CD4-positive, alpha-beta memory T cell (primary cell): ENCODE measurements at regions not wholly inside any gene's neighbourhood (a gene's known extent, or its start where the extent isn't known, plus 50 kb on each side); places are given as distances from the start of the nearest gene placed in this dataset.
A peak's percentile ranks its signal among the peaks of the same experiment; 100 is the strongest.

Experiments used
- CTCF ChIA-PET: fragments of 350-600 bp; sonication (Branson Sonifier 250); formaldehyde crosslinking; loops from one replicate; lab custom pipeline; 2021; ENCODE audit warnings: inconsistent platforms; ENCODE audit not compliant: partially characterized antibody; lab: Charles Lee
- POLR2A ChIA-PET: fragments of 350-600 bp; sonication (Branson Sonifier 250); formaldehyde crosslinking; loops from one replicate; lab custom pipeline; 2021; ENCODE audit not compliant: partially characterized antibody; lab: Charles Lee
- DNase-seq, 5 donors: peaks; one replicate each; pipeline versions ENCODE4 v3.0.0 to v3.0.0-alpha.2; 2020 to 2022; ENCODE audit warnings: mixed read lengths in 1 of 5
- H3K27ac ChIP-seq: one replicate; pipeline ENCODE4 v1.7.0; 2013; ENCODE audit warnings: low read depth, low read length
- H3K27me3 ChIP-seq: 2 replicates; pipeline ENCODE4 v1.7.0; 2013; ENCODE audit warnings: mild to moderate bottlenecking, low read length, moderate library complexity; ENCODE audit not compliant: insufficient read depth
- H3K36me3 ChIP-seq: 2 replicates; pipeline ENCODE4 v1.7.0; 2013; ENCODE audit warnings: mild to moderate bottlenecking, low read length, moderate library complexity; ENCODE audit not compliant: insufficient read depth
- H3K4me1 ChIP-seq: 2 replicates; pipeline ENCODE4 v1.7.0; 2013; ENCODE audit warnings: mild to moderate bottlenecking, low read length, moderate library complexity; ENCODE audit not compliant: insufficient read depth
- H3K4me3 ChIP-seq, 2 donors: one replicate each; pipeline ENCODE4 v1.7.0; 2013; ENCODE audit warnings: low read length in 2 of 2, mild to moderate bottlenecking in 1 of 2
- H3K9me3 ChIP-seq, 2 donors: one replicate each; pipeline ENCODE4 v1.7.0; 2013; ENCODE audit warnings: low read length in 2 of 2, control low read depth in 1 of 2; ENCODE audit not compliant: control insufficient read depth in 1 of 2
- H3K27ac Mint-ChIP-seq, 7 donors: one replicate each; pipeline ENCODE4 v1.8.0; 2020 to 2021; ENCODE audit warnings: mixed read lengths in 7 of 7, mild to moderate bottlenecking in 6 of 7, inconsistent platforms in 3 of 7, moderate library complexity in 3 of 7
- H3K27me3 Mint-ChIP-seq, 2 donors: one replicate each; pipeline ENCODE4 v1.8.0; 2020 to 2021; ENCODE audit warnings: mixed read lengths in 2 of 2
- H3K36me3 Mint-ChIP-seq, 2 donors: one replicate each; pipeline ENCODE4 v1.8.0; 2020 to 2021; ENCODE audit warnings: mixed read lengths in 2 of 2, inconsistent platforms in 1 of 2, mild to moderate bottlenecking in 1 of 2
- H3K4me1 Mint-ChIP-seq, 4 donors: one replicate each; pipeline ENCODE4 v1.8.0; 2020 to 2021; ENCODE audit warnings: mixed read lengths in 4 of 4, mild to moderate bottlenecking in 1 of 4
- H3K4me3 Mint-ChIP-seq, 8 donors: one replicate each; pipeline ENCODE4 v1.8.0; 2020 to 2021; ENCODE audit warnings: mixed read lengths in 8 of 8, mild to moderate bottlenecking in 7 of 8, moderate library complexity in 6 of 8, inconsistent platforms in 3 of 8
- H3K9me3 Mint-ChIP-seq, 8 donors: one replicate each; pipeline ENCODE4 v1.8.0; 2020 to 2021; ENCODE audit warnings: mixed read lengths in 8 of 8, mild to moderate bottlenecking in 5 of 8, inconsistent platforms in 3 of 8, moderate library complexity in 1 of 8
- intact Hi-C: fragments of 100-400 bp; cut with micrococcal nuclease; formaldehyde crosslinking; loops from one replicate; pipeline ENCODE4 v1.15.1; 2023

- Mint-ChIP-seq H3K36me3 (peaks cover 20 to 30% of the 10 kb centered on the region in 2 donors), H3K27me3 (no peaks in the 10 kb centered on the region), H3K4me1 (peaks cover 66 to 94% (median 82%) of the 10 kb centered on the region in 4 donors), H3K4me3 (peak overlapping the region in 7 of 8 donors; percentile 13 to 86 (median 69)), H3K27ac (peak overlapping the region; percentile 84 to 99 (median 94)), H3K9me3 (peaks cover 0 to 2% (median 0%) of the 10 kb centered on the region in 8 donors)
- peak overlapping the region; percentile 57 for H3K27ac ChIP-seq
- H3K27me3 ChIP-seq, result no peaks in the 10 kb centered on the region
- H3K9me3 ChIP-seq, result no peaks in the 10 kb centered on the region
- no peaks in the 10 kb centered on the region for H3K36me3 ChIP-seq
- peak overlapping the region in 1 of 2 donors; percentile 13 for H3K4me3 ChIP-seq
- ChIA-PET POLR2A (interaction anchor here (0.8 to 1.3 kb wide), 4 partner anchors 18 to 56 kb away, joined by 3 to 5 read pairs (median 3); no protein-coding TSS in a partner anchor), CTCF (interaction anchor here (0.7 to 2.4 kb wide), 23 partner anchors 8 to 133 kb away, joined by 3 to 18 read pairs (median 4); no protein-coding TSS in a partner anchor)
- intact Hi-C loops, result loop anchor here (1.0 to 2.0 kb wide), 5 partner anchors 17 to 110 kb away; no protein-coding TSS in a partner anchor
- H3K4me1 ChIP-seq, result peaks cover 87% of the 10 kb centered on the region
- peak; percentile 65 to 75 (median 68) for DNase-seq
These were observed 273.7 kb upstream of the KLF14 start for GRCh38 chr7:131007439-131008330.

GRCh38 chr7:131008840-131009711 lies 275.1 kb upstream of the KLF14 start:
- Mint-ChIP-seq H3K36me3 (peaks cover 13 to 27% of the 10 kb centered on the region in 2 donors), H3K27ac (peak overlapping the region; percentile 84 to 94 (median 91)), H3K4me1 (peaks cover 74 to 99% (median 88%) of the 10 kb centered on the region in 4 donors), H3K4me3 (peak overlapping the region; percentile 23 to 90 (median 58)), H3K9me3 (no peaks in the 10 kb centered on the region), H3K27me3 (no peaks in the 10 kb centered on the region)
- intact Hi-C loops, result loop anchor here (2.0 kb wide), 1 partner anchor 32 kb away; no protein-coding TSS in a partner anchor
- no peaks in the 10 kb centered on the region for H3K9me3 ChIP-seq
- H3K4me3 ChIP-seq, result no peak overlapping the region
- H3K27me3 ChIP-seq, result no peaks in the 10 kb centered on the region
- CTCF ChIA-PET, result interaction anchor here (1.1 to 2.4 kb wide), 6 partner anchors 10 to 112 kb away, joined by 3 to 14 read pairs (median 6); no protein-coding TSS in a partner anchor
- POLR2A ChIA-PET, result interaction anchor here (1.1 to 1.3 kb wide), 4 partner anchors 8 to 19 kb away, joined by 3 to 5 read pairs (median 3); no protein-coding TSS in a partner anchor
- no peak for DNase-seq
- peak overlapping the region; percentile 52 for H3K27ac ChIP-seq
- H3K36me3 ChIP-seq, result no peaks in the 10 kb centered on the region
- H3K4me1 ChIP-seq, result peaks cover 93% of the 10 kb centered on the region

- Mint-ChIP-seq H3K36me3 (peaks cover 5 to 25% of the 10 kb centered on the region in 2 donors), H3K4me1 (peaks cover 78 to 97% (median 87%) of the 10 kb centered on the region in 4 donors), H3K27ac (peak overlapping the region; percentile 84 to 94 (median 91)), H3K4me3 (peak overlapping the region in 7 of 8 donors; percentile 67 to 90 (median 82)), H3K27me3 (no peaks in the 10 kb centered on the region), H3K9me3 (no peaks in the 10 kb centered on the region)
- POLR2A ChIA-PET, result interaction anchor here (0.8 to 1.3 kb wide), 4 partner anchors 9 to 28 kb away, joined by 3 to 5 read pairs (median 3); no protein-coding TSS in a partner anchor
- Histone ChIP-seq H3K36me3 (no peaks in the 10 kb centered on the region), H3K9me3 (no peaks in the 10 kb centered on the region), H3K27me3 (no peaks in the 10 kb centered on the region), H3K4me3 (no peak overlapping the region), H3K27ac (peak overlapping the region; percentile 52), H3K4me1 (peaks cover 94% of the 10 kb centered on the region)
- intact Hi-C loops, result no loop called here
- CTCF ChIA-PET, result interaction anchor here (0.5 to 1.8 kb wide), 6 partner anchors 9 to 113 kb away, joined by 3 to 14 read pairs (median 3); no protein-coding TSS in a partner anchor
- DNase-seq, result no peak
These were observed 276.2 kb upstream of the KLF14 start for GRCh38 chr7:131010029-131010716.

- Mint-ChIP-seq H3K9me3 (no peaks in the 10 kb centered on the region), H3K4me1 (peaks cover 79 to 97% (median 89%) of the 10 kb centered on the region in 4 donors), H3K27ac (peak overlapping the region; percentile 84 to 94 (median 91)), H3K4me3 (peak overlapping the region; percentile 21 to 90 (median 82)), H3K36me3 (peaks cover 0 to 27% of the 10 kb centered on the region in 2 donors), H3K27me3 (no peaks in the 10 kb centered on the region)
- no peaks in the 10 kb centered on the region for H3K27me3 ChIP-seq
- peak in 3 of 5 donors; percentile 39 to 54 (median 43) for DNase-seq
- no peaks in the 10 kb centered on the region for H3K36me3 ChIP-seq
- intact Hi-C loops, result no loop called here
- peaks cover 97% of the 10 kb centered on the region for H3K4me1 ChIP-seq
- peak overlapping the region in 1 of 2 donors; percentile 38 for H3K4me3 ChIP-seq
- ChIA-PET CTCF (interaction anchor here (1.1 to 1.8 kb wide), 4 partner anchors 29 to 114 kb away, joined by 3 to 14 read pairs (median 10); no protein-coding TSS in a partner anchor), POLR2A (interaction anchor here (0.8 to 1.9 kb wide), 3 partner anchors 22 to 30 kb away, joined by 3 to 6 read pairs (median 4); no protein-coding TSS in a partner anchor)
- peak overlapping the region; percentile 52 for H3K27ac ChIP-seq
- H3K9me3 ChIP-seq, result no peaks in the 10 kb centered on the region
These were observed 276.9 kb upstream of the KLF14 start for GRCh38 chr7:131010717-131011431.

GRCh38 chr7:131011432-131011742 lies 277.4 kb upstream of the KLF14 start:
- ChIA-PET CTCF (interaction anchor here (1.4 to 2.4 kb wide), 2 partner anchors 23 to 114 kb away, joined by 6 read pairs; no protein-coding TSS in a partner anchor), POLR2A (interaction anchor here (1.4 to 1.9 kb wide), 2 partner anchors 23 to 29 kb away, joined by 4 to 6 read pairs; no protein-coding TSS in a partner anchor)
- Mint-ChIP-seq H3K36me3 (peaks cover 4 to 32% of the 10 kb centered on the region in 2 donors), H3K4me3 (peak overlapping the region in 7 of 8 donors; percentile 67 to 90 (median 82)), H3K27ac (peak overlapping the region; percentile 84 to 94 (median 91)), H3K27me3 (no peaks in the 10 kb centered on the region), H3K9me3 (no peaks in the 10 kb centered on the region), H3K4me1 (peaks cover 81 to 97% (median 91%) of the 10 kb centered on the region in 4 donors)
- Histone ChIP-seq H3K4me1 (peaks cover 100% of the 10 kb centered on the region), H3K4me3 (peak overlapping the region in 1 of 2 donors; percentile 38), H3K36me3 (no peaks in the 10 kb centered on the region), H3K27me3 (no peaks in the 10 kb centered on the region), H3K9me3 (no peaks in the 10 kb centered on the region), H3K27ac (peak overlapping the region; percentile 52)
- intact Hi-C loops, result no loop called here
- DNase-seq, result no peak
